ENCODE measurements at regions not wholly inside any gene's neighbourhood (a gene's known extent, or its start where the extent isn't known, plus 50 kb on each side); places are given as distances from the start of the nearest gene placed in this dataset.

- in situ Hi-C loops (cut with HindIII; ENCODE audit: low pct_unique_long_range_greater_than_20kb, low sequenced_read_pairs): no loop called here
- DNase-seq (ENCODE audit: low read depth, low spot score) (no peak), ATAC-seq (no peak)
- TF ChIP-seq, protein P1, sequence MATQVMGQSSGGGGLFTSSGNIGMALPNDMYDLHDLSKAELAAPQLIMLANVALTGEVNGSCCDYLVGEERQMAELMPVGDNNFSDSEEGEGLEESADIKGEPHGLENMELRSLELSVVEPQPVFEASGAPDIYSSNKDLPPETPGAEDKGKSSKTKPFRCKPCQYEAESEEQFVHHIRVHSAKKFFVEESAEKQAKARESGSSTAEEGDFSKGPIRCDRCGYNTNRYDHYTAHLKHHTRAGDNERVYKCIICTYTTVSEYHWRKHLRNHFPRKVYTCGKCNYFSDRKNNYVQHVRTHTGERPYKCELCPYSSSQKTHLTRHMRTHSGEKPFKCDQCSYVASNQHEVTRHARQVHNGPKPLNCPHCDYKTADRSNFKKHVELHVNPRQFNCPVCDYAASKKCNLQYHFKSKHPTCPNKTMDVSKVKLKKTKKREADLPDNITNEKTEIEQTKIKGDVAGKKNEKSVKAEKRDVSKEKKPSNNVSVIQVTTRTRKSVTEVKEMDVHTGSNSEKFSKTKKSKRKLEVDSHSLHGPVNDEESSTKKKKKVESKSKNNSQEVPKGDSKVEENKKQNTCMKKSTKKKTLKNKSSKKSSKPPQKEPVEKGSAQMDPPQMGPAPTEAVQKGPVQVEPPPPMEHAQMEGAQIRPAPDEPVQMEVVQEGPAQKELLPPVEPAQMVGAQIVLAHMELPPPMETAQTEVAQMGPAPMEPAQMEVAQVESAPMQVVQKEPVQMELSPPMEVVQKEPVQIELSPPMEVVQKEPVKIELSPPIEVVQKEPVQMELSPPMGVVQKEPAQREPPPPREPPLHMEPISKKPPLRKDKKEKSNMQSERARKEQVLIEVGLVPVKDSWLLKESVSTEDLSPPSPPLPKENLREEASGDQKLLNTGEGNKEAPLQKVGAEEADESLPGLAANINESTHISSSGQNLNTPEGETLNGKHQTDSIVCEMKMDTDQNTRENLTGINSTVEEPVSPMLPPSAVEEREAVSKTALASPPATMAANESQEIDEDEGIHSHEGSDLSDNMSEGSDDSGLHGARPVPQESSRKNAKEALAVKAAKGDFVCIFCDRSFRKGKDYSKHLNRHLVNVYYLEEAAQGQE (IDR thresholded peaks at IDR 0.05; ENCODE audit: insufficient read depth in 1 of 2, low read depth in 2 of 2, low read length in 1 of 2): no peak
- no peak for TF ChIP-seq TCF7L2 (IDR thresholded peaks at IDR 0.05; ENCODE audit: low read depth, low read length)
- TF ChIP-seq, protein P2, sequence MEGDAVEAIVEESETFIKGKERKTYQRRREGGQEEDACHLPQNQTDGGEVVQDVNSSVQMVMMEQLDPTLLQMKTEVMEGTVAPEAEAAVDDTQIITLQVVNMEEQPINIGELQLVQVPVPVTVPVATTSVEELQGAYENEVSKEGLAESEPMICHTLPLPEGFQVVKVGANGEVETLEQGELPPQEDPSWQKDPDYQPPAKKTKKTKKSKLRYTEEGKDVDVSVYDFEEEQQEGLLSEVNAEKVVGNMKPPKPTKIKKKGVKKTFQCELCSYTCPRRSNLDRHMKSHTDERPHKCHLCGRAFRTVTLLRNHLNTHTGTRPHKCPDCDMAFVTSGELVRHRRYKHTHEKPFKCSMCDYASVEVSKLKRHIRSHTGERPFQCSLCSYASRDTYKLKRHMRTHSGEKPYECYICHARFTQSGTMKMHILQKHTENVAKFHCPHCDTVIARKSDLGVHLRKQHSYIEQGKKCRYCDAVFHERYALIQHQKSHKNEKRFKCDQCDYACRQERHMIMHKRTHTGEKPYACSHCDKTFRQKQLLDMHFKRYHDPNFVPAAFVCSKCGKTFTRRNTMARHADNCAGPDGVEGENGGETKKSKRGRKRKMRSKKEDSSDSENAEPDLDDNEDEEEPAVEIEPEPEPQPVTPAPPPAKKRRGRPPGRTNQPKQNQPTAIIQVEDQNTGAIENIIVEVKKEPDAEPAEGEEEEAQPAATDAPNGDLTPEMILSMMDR (IDR thresholded peaks at IDR 0.05): no peak
- no peak for TF ChIP-seq POLR2AphosphoS5 (IDR thresholded peaks at IDR 0.05; ENCODE audit: low read depth, low read length)
- TF ChIP-seq SIN3A (IDR thresholded peaks at IDR 0.05; ENCODE audit: borderline replicate concordance, insufficient read depth, low read depth, low read length): no peak
- no peaks in the 10 kb centered on the region for H3K36me3 ChIP-seq (ENCODE audit: control insufficient read depth, insufficient read depth, low read length)
- no peaks in the 10 kb centered on the region for H3K9me3 ChIP-seq (ENCODE audit: control insufficient read depth, insufficient read depth, low read depth, low read length)
- H3K4me1 ChIP-seq (ENCODE audit: control insufficient read depth, insufficient read depth, low read length): no peaks in the 10 kb centered on the region
- intact Hi-C loops (cut with micrococcal nuclease; ENCODE audit: unreplicated experiment): no loop called here
- no TSS peak for BruUV-seq (replicated peaks)
- H3K4me3 ChIP-seq (ENCODE audit: low read depth in 2 of 2, low read length in 2 of 2): no peak overlapping the region
- POLR2A ChIA-PET: no interaction called here
- CTCF ChIA-PET: no interaction called here
- H3K27me3 ChIP-seq (ENCODE audit: control insufficient read depth, insufficient read depth, low read length): no peaks in the 10 kb centered on the region
- H3K27ac ChIP-seq (ENCODE audit: low read length): no peak overlapping the region
Measured at GRCh38 chr16:64426131-64426666, 695.7 kb downstream of the CDH11 start.

GRCh38 chr16:64425381-64425780 lies 696.5 kb downstream of the CDH11 start:
- in situ Hi-C loops (cut with HindIII; ENCODE audit: low pct_unique_long_range_greater_than_20kb, low sequenced_read_pairs) (no loop called here), intact Hi-C loops (cut with micrococcal nuclease; ENCODE audit: unreplicated experiment) (no loop called here)
- Histone ChIP-seq H3K4me3 (ENCODE audit: low read depth in 2 of 2, low read length in 2 of 2) (no peak overlapping the region), H3K27me3 (ENCODE audit: control insufficient read depth, insufficient read depth, low read length) (no peaks in the 10 kb centered on the region), H3K4me1 (ENCODE audit: control insufficient read depth, insufficient read depth, low read length) (no peaks in the 10 kb centered on the region), H3K27ac (ENCODE audit: low read length) (no peak overlapping the region), H3K9me3 (ENCODE audit: control insufficient read depth, insufficient read depth, low read depth, low read length) (no peaks in the 10 kb centered on the region), H3K36me3 (ENCODE audit: control insufficient read depth, insufficient read depth, low read length) (no peaks in the 10 kb centered on the region)
- POLR2A ChIA-PET: no interaction called here
- CTCF ChIA-PET: no interaction called here
- no peak for TF ChIP-seq SIN3A (IDR thresholded peaks at IDR 0.05; ENCODE audit: borderline replicate concordance, insufficient read depth, low read depth, low read length)
- no TSS peak for BruUV-seq (replicated peaks)
- no peak for DNase-seq (ENCODE audit: low read depth, low spot score)
- no peak for ATAC-seq

GRCh38 chr16:64422259-64422658 lies 699.6 kb downstream of the CDH11 start:
- H3K27ac ChIP-seq (ENCODE audit: low read length): no peak overlapping the region
- DNase-seq (ENCODE audit: low read depth, low spot score) (no peak), ATAC-seq (no peak)
- no peaks in the 10 kb centered on the region for H3K4me1 ChIP-seq (ENCODE audit: control insufficient read depth, insufficient read depth, low read length)
- TF ChIP-seq POLR2AphosphoS5 (IDR thresholded peaks at IDR 0.05; ENCODE audit: low read depth, low read length) (no peak), SIN3A (IDR thresholded peaks at IDR 0.05; ENCODE audit: borderline replicate concordance, insufficient read depth, low read depth, low read length) (no peak), TCF7L2 (IDR thresholded peaks at IDR 0.05; ENCODE audit: low read depth, low read length) (no peak)
- TF ChIP-seq, protein P1 (IDR thresholded peaks at IDR 0.05; ENCODE audit: insufficient read depth in 1 of 2, low read depth in 2 of 2, low read length in 1 of 2): no peak
- TF ChIP-seq, protein P2 (IDR thresholded peaks at IDR 0.05): no peak
- POLR2A ChIA-PET: no interaction called here
- BruUV-seq (replicated peaks): no TSS peak
- H3K36me3 ChIP-seq (ENCODE audit: control insufficient read depth, insufficient read depth, low read length): no peaks in the 10 kb centered on the region
- intact Hi-C loops (cut with micrococcal nuclease; ENCODE audit: unreplicated experiment): no loop called here
- H3K4me3 ChIP-seq (ENCODE audit: low read depth in 2 of 2, low read length in 2 of 2): no peak overlapping the region
- no peaks in the 10 kb centered on the region for H3K9me3 ChIP-seq (ENCODE audit: control insufficient read depth, insufficient read depth, low read depth, low read length)
- no peaks in the 10 kb centered on the region for H3K27me3 ChIP-seq (ENCODE audit: control insufficient read depth, insufficient read depth, low read length)
- CTCF ChIA-PET: no interaction called here
- in situ Hi-C loops (cut with HindIII; ENCODE audit: low pct_unique_long_range_greater_than_20kb, low sequenced_read_pairs): no loop called here
